KBM-7 (cell line): ENCODE measurements at regions not wholly inside any gene's neighbourhood (a gene's known extent, or its start where the extent isn't known, plus 50 kb on each side); places are given as distances from the start of the nearest gene placed in this dataset.

Experiments used
- DNase-seq: peaks from one replicate; pipeline ENCODE4 v3.0.0-alpha.2; 2015
- in situ Hi-C: fragments of 300-500 bp; cut with MboI; formaldehyde crosslinking; loops from 2 replicates; pipeline ENCODE4 v1.14.3; 2020; ENCODE audit warnings: low sequenced_read_pairs, low pct_unique_long_range_greater_than_20kb, mixed read lengths

- in situ Hi-C loops: no loop called here
- DNase-seq: no peak
Measured at GRCh38 chr5:135211083-135211790, 177.2 kb upstream of the PITX1 start.

DNA sequence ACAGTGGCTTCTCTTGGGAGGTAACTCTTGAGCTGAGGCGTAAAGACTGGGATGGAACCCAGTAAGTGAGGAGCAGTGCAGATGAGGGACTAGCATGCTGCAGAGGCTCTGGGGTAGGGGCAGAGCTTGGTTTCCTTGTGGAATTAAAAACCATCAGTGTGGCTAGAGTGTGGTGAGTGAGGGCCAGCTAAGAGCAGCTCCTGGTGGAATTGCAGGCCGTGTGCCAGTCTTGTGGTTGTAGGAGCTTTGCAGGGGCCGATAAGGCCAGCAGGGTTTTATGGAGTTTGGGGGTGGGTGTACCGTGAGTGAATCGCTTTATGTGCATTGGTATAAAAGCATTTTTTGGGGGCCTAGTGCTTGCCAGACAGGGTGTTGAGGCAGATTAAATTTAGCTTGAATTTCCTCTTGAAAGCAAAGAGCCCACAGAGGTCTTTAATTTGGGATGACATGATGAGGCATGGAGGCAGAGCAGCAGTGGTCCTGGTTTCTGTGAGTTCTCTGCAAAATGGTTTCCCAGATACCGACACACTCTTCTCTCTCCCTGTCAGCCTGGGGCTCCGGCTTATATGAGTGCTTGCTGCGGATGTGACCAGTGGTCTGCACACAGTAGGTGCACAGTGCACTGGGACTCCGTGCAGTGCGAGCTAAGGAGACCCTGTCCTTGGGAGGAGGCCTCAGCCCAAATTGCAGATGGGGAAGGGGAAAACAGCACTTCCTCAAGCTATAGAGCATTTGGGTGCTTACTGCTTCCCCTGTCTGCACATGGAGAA, 176.4 kb upstream of the PITX1 start:
- in situ Hi-C loops: no loop called here

DNA sequence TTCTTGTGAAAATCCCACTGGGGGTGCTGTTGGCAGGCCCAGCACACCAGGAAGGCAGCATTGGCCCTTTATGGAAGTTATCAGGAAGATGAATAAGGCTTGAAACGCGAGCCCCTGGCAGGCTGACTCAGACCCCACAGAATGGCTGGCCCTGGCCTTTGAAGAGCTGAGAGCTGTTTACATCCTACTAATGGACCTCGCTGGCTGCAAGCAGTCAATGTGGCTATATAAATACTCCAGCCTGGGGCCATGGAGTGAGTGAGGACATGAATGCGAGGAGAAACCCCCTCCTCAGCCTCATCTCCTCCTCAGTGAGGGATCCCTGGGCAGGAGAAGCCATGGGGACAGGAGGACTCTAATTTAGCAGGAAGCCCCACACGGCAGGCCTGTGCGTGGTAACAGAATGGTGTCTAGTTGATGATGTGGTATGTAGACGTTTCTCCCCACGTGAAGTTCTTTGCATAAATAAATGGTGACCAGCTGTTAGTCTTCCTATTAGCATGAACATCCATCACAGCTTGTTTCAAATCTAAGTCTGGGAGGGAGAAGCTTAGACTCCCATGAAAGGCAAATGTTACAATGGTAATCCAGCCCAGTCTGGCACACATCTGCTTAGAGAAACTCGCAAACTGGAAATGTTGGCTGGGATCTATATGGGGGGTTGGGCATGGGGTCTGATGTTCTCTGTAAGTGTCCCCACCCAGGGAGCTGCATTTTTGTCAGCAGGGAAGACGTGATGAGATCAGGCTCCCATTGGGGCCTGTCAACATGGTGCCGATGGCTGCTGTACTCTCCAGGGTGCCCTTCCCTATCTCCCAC, 175.1 kb upstream of the PITX1 start:
- DNase-seq: no peak
- in situ Hi-C loops: no loop called here

More for the DNA sequence above, 176.4 kb upstream of the PITX1 start:
- no peak for DNase-seq

GRCh38 chr5:135208555-135208902, 174.5 kb upstream of the PITX1 start:
- in situ Hi-C loops: no loop called here
- DNase-seq: no peak

DNA sequence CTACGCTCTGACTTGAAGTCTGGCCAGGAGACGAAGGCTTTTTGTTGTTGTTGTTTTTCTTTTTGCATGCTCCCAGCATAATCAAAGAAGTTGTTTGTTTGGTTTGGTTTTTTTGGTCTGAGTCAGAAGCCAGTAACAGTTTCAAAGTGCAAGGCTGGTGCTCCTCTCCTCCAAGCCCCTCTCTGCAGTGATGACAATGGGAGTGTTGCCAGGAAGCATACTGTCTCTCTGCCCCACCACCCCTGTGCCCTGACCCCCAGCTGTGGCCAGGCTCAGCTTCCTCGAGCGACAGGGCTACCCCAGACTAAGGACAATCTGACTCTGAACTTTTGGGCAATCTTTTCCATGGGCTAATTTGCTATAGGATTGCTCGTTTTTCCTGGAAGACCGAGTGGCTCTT, 173.8 kb upstream of the PITX1 start:
- in situ Hi-C loops: no loop called here
- no peak for DNase-seq

- in situ Hi-C loops: no loop called here
- no peak for DNase-seq
Measured at GRCh38 chr5:135206862-135207261, 172.8 kb upstream of the PITX1 start.

DNA sequence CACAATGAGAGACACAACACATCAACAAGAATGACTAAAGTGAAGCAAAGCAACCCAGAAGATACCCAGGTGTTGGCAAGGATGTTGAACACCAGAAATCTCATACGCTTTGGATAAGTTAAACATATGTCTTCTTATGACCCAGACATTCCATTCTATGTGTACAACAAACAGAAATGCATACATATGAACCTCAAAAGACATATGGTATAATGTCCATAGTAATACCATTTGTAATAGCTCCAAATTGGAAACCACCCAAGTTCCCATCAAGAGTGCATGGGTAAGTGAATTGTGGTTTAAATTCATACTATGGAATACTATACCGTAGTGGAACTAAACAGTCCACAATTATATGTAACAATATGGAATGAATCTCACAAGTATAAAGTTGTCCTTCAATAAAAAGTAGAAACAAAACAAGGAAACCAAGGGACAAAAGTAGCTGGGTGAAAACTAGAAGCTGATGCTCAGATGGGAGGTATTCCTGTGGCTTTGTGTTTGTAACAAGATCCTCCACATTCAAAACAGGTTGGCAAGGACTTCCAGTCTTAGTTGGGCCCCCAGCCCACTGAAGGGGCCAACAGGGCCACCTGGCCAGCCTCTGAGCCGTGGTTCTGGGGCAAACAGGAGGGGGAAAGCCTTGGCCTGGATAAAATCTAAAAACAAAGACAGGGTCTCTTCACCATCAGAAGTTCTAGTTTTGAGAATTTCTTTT, 171.8 kb upstream of the PITX1 start:
- no peak for DNase-seq
- in situ Hi-C loops: no loop called here

DNA sequence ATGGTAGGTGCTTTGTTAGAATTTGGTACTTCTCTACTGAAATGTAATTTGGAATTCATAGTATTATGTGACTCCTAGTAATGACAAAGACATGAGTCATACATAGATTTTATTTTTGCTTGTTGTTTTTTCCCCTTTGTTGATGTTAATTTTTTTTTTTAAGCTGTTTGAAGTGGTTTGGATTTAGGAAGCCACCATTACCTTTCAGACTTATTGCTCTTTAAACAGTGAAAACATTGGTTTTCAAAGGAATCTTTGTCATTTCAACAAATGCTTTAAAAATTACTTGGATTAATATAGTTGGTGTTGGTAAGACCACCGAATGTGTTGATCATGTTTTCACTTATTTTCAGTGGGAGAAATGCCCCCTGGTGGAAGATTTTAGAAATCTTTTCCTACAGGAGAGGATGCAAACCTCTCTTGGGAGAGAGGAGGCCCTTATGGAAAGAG, 170.1 kb upstream of the PITX1 start:
- peak; percentile 46 for DNase-seq

GRCh38 chr5:135203593-135204036, 169.6 kb upstream of the PITX1 start:
- in situ Hi-C loops: no loop called here

More for the DNA sequence above, 170.1 kb upstream of the PITX1 start:
- in situ Hi-C loops: no loop called here

DNA sequence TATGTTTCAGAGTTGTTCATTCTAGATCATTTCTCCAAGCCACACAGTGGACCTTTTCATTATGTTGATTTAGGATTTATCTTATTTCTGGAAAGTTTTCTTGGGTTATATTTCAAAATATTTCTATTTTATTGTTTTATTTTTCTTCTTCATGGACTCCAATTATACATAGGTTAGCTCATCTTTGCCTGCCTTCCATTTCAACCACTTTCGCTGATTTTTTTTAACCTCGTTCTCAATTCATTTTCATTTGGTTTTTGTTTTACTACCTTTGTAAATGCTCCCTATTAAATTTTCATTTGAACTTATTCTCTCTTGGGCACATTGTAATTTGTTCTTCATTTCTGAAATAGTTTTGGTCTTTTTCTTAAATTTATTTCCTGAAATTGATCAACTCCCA, 169.0 kb upstream of the PITX1 start:
- in situ Hi-C loops: no loop called here
- no peak for DNase-seq

More at GRCh38 chr5:135203593-135204036, 169.6 kb upstream of the PITX1 start:
- peak; percentile 77 for DNase-seq

DNA sequence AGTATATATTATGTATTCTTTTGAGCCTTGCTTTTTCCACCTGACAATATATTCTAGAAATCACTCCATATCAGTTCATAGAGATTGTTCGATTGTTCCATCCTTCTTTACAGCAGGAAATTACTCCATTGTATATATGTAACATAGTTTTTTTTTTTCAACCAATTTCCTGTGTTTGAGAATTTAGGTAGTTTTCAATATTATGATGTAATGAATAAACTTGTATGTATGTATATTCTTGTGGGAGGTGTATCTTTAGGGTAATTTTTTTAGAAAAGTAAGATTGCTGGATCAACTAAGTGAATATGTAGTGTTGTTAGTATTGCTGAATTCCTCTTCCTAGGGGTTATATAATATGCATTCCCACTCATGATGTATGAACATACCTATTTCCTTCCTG, 165.9 kb upstream of the PITX1 start:
- DNase-seq: no peak
- in situ Hi-C loops: no loop called here

- DNase-seq: no peak
- in situ Hi-C loops: no loop called here
Measured at GRCh38 chr5:135196483-135196882, 162.5 kb upstream of the PITX1 start.

DNA sequence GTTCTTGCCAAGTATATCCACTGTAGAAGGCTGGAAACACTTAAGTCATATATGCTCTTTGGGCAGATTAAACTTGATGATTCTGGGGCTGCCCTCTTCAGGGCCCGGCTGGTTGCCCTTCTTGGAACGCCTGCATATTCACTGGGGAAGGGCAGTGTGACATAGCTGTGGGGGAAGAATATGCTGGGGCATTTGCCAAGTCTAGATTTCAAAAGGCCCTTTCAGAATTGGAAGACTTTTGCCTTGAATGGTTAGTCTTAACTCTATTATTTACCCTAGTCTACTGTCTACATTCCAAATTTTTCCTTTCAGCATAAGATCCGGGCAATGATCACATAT, 161.2 kb upstream of the PITX1 start:
- no peak for DNase-seq
- in situ Hi-C loops: no loop called here

DNA sequence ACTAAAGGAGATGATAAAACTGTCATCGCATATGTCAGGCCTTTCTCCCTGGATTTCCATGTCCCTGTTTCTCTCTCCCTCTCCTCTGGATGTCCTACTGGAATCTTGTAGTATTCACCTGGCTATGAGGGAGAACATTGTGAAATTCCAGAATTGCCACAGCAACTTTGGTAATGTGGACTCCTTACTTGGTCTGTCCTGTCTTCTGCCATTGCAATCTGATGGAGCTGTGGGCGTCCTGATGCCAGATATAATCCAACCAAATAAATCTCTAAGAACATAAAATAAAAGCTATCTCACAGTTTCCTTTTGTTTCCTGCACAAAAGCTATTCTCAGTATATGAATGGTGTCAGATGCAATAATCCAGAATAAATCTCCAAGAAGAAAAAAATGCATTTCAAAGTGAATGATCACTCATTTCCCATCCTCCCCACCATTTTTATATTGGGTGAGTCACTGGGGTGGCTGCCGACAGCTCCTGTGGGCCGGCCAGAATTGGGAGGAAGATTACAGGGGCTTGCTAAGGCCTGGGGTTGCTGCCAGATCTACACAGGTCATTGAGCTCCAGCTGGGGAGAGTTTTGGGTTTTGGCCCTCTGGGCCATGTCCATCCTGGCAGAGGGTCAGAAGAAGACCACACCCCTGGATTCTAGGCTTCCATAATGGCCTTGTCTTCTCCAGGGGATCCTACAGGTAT, 160.7 kb upstream of the PITX1 start:
- in situ Hi-C loops: no loop called here
- DNase-seq: no peak

GRCh38 chr5:135194126-135194488, 160.1 kb upstream of the PITX1 start:
- in situ Hi-C loops: no loop called here
- DNase-seq: no peak

DNA sequence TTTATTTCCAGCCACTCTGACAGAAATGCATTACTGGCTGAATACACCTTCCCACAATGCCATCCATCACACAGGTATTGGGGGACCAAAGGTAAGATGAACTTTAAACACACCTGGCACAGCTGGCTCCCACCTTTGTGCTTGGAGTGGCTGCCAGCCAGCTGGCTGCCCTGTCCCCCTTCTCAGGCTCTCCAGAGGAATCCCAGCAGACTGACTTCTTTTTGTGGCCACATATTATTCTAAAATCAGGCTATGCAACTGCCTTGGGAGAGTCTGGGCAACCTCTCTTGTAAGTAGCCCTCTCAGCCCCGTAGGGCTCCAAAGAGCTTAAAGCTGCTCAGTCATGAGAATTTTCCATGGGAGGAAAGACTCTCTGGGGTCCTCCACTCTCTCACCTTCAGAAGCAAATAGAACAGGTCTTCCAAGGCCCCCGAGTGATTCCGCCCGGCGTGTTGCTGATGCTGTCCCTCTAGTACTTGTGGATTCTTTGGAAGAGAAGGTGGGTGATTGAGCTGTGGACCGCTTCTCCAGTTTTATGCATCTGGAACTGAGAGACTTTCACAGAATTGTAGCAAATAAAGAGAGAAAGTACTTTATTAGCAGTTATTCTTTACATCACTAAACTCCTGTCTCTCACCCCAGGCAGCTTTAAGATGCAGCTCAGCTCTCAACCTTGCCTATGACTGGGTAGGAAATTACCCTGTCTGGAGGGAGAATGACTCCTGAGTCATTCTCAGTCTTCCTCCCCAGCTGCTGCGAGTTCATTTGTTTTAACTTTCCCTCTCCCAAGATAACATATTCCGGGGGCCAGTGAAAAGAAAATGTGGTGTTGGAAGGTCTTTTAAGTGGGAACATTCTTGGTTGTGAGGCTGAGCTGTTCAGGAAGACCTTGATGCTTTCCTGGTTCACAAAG, 159.4 kb upstream of the PITX1 start:
- in situ Hi-C loops: no loop called here
- DNase-seq: no peak

DNA sequence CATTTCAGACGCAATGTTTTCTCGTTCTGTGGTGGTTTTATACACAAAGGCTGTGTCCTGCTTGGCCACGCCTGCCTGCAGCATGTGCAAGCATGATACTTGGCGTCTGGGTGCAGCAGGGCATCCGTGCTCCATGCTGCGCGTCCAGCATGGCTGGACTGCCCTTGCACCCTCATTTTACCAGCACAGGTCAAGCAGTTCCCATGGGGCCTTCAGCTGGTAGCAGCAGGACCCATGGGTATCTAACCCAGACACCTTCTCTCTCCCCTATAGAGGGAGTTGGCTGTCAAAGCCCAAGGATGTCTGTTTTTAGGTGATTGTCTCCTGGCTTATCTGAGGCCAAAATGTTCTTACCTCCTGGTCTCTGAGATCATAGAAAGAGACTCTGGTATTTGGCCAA, 158.3 kb upstream of the PITX1 start:
- no peak for DNase-seq
- in situ Hi-C loops: no loop called here
